Endodermal cell (in vitro differentiated cells): ENCODE measurements at regions not wholly inside any gene's neighbourhood (a gene's known extent, or its start where the extent isn't known, plus 50 kb on each side); places are given as distances from the start of the nearest gene placed in this dataset.

Experiments
- DNase-seq: peaks from one replicate; pipeline ENCODE4 v3.0.0-alpha.2; 2017
- H3K27ac ChIP-seq: 2 replicates; pipeline ENCODE4 v1.5.1; 2013; ENCODE audit warnings: mild to moderate bottlenecking, low read depth, low read length, moderate library complexity
- H3K27me3 ChIP-seq: 2 replicates; pipeline ENCODE4 v1.6.1; 2013; ENCODE audit warnings: mild to moderate bottlenecking, low read length, moderate library complexity; ENCODE audit not compliant: insufficient read depth, control insufficient read depth, poor library complexity, severe bottlenecking
- H3K36me3 ChIP-seq: 2 replicates; pipeline ENCODE4 v1.7.0; 2013; ENCODE audit warnings: mild to moderate bottlenecking, low read length, moderate library complexity; ENCODE audit not compliant: control insufficient read depth, insufficient read depth
- H3K4me1 ChIP-seq: one replicate; pipeline ENCODE4 v1.7.0; 2013; ENCODE audit warnings: low read length; ENCODE audit not compliant: control insufficient read depth, insufficient read depth
- H3K4me3 ChIP-seq: 2 replicates; pipeline ENCODE4 v1.5.1; 2013; ENCODE audit warnings: mild to moderate bottlenecking, low read length, moderate library complexity
- H3K9ac ChIP-seq: 2 replicates; pipeline ENCODE4 v1.6.1; 2013; ENCODE audit warnings: mild to moderate bottlenecking, low read length, moderate library complexity; ENCODE audit not compliant: poor library complexity, severe bottlenecking; ENCODE audit errors: extremely low read depth
- H3K9me3 ChIP-seq: 2 replicates; pipeline ENCODE4 v1.6.1; 2013; ENCODE audit warnings: mild to moderate bottlenecking, low read length, moderate library complexity; ENCODE audit not compliant: control insufficient read depth
- H3K27ac Mint-ChIP-seq: 2 replicates; pipeline ENCODE4 v1.8.0; 2020; ENCODE audit warnings: mixed read lengths
- H3K27me3 Mint-ChIP-seq: 2 replicates; pipeline ENCODE4 v1.8.0; 2021; ENCODE audit warnings: mild to moderate bottlenecking, mixed read lengths; ENCODE audit not compliant: insufficient read depth
- H3K36me3 Mint-ChIP-seq: 2 replicates; pipeline ENCODE4 v1.8.0; 2020; ENCODE audit warnings: low read depth, mixed read lengths
- H3K4me1 Mint-ChIP-seq: 2 replicates; pipeline ENCODE4 v1.8.0; 2020; ENCODE audit warnings: mixed read lengths
- H3K4me3 Mint-ChIP-seq: 2 replicates; pipeline ENCODE4 v1.8.0; 2020; ENCODE audit warnings: mild to moderate bottlenecking, moderate library complexity, mixed read lengths
- H3K9me3 Mint-ChIP-seq: 2 replicates; pipeline ENCODE4 v1.8.0; 2020; ENCODE audit warnings: mild to moderate bottlenecking, mixed read lengths
- WGBS, 2 experiments: methylation state at CpG; one replicate each; pipeline versions ENCODE4 v1.1.5 to v1.1.7; 2013; ENCODE audit warnings: missing lambda C conversion rate in 2 of 2, mixed read lengths in 1 of 2; ENCODE audit not compliant: insufficient coverage in 1 of 2, insufficient read length in 1 of 2; 5-methylcytosine and 5-hydroxymethylcytosine counted together
- TF ChIP-seq, protein P1 (sequence below): fragments of 200-600 bp; sonication (generic); conservative IDR thresholded peaks from 2 replicates; pipeline ENCODE4 v1.5.0; 2021; ENCODE audit warnings: antibody characterized with exemption, mild to moderate bottlenecking

DNA sequence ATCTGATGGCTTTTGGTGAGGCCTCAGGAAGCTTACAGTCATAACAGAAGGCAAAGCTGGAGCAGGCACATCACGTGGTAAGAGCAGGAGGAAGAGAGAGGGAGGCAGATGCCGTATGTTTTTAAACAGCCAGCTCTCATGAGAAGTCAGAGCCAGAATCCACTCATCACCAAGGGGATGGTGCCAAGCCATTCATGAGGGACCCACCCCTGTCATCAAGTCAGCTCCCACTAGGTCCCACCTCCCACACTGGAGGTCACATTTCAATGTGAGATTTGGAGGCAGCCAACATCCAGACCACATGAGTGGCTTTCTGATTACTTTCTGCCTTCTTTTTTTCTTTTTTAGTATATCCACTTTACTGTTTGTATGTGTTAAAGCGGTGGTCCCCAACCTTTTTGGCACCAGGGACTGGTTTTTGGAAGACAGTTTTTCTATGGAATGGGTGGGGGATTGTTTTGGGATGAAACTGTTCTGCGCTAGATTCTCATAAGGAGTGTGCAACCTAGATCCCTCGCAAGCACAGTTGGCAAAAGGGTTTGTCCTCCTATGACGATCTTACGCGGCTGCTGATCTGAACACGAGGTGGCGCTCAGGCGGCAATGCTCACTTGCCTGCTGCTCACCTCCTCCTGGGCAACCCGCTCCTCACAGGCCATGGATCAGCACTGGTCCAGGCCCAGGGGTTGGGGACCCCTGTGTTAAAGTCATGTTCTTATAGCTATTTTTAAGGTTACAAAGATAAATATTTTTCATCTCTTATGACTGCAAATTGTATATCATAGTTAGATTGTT lies 61.7 kb downstream of the SLIT2 start:
- Mint-ChIP-seq H3K36me3 (no peaks in the 10 kb centered on the region), H3K4me1 (peaks cover 3% of the 10 kb centered on the region)
- 57 to 89% methylated on average over 5 to 12 of the region's 12 CpGs for WGBS, 2 experiments

DNA sequence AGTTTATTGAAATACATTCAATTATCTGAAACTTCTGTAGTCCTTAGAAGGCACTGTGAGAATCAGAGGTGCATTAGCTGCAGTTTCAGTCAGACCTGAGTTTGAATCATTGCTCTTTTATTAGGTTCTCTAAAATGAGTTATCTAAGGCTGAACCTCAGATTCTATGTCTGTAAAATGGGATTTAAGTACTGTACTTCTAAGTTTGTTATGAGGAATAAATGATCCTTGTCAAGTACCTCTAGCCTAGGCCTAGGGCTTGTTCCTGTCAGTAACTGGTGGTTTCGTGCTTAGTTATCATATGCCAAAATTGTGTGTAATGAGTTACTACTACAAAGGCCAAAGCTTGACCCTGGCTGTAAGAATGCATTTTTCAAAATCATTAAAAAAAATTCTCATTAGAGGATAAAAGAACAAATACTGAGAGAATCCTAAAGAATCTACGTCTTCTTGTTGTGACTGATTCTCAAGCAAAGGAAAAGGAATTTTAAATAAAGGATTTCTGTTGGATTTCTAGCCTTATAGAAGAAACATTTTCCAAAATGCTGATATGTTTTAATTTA lies 65.8 kb downstream of the SLIT2 start:
- no peak overlapping the region for H3K27ac Mint-ChIP-seq
- no peak overlapping the region for H3K4me3 Mint-ChIP-seq
- peak overlapping the region; percentile 91 for H3K27ac ChIP-seq
- H3K27me3 ChIP-seq: peaks cover 21% of the 10 kb centered on the region
- H3K36me3 ChIP-seq: no peaks in the 10 kb centered on the region
- peaks cover 3% of the 10 kb centered on the region for H3K4me1 Mint-ChIP-seq
- TF ChIP-seq, protein P1, sequence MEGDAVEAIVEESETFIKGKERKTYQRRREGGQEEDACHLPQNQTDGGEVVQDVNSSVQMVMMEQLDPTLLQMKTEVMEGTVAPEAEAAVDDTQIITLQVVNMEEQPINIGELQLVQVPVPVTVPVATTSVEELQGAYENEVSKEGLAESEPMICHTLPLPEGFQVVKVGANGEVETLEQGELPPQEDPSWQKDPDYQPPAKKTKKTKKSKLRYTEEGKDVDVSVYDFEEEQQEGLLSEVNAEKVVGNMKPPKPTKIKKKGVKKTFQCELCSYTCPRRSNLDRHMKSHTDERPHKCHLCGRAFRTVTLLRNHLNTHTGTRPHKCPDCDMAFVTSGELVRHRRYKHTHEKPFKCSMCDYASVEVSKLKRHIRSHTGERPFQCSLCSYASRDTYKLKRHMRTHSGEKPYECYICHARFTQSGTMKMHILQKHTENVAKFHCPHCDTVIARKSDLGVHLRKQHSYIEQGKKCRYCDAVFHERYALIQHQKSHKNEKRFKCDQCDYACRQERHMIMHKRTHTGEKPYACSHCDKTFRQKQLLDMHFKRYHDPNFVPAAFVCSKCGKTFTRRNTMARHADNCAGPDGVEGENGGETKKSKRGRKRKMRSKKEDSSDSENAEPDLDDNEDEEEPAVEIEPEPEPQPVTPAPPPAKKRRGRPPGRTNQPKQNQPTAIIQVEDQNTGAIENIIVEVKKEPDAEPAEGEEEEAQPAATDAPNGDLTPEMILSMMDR: no peak
- no peaks in the 10 kb centered on the region for H3K9me3 ChIP-seq
- no peaks in the 10 kb centered on the region for H3K36me3 Mint-ChIP-seq
- no peaks in the 10 kb centered on the region for H3K4me1 ChIP-seq
- no peak overlapping the region for H3K4me3 ChIP-seq
- no peaks in the 10 kb centered on the region for H3K9me3 Mint-ChIP-seq
- no peak overlapping the region for H3K9ac ChIP-seq
- no peak for DNase-seq
- H3K27me3 Mint-ChIP-seq: peaks cover 46% of the 10 kb centered on the region
- WGBS, 2 experiments: 83 to 89% methylated on average over 1 to 2 of the region's 2 CpGs

More for the DNA sequence above, 61.7 kb downstream of the SLIT2 start:
- Histone ChIP-seq H3K4me3 (no peak overlapping the region), H3K4me1 (no peaks in the 10 kb centered on the region), H3K9me3 (no peaks in the 10 kb centered on the region), H3K9ac (no peak overlapping the region), H3K36me3 (no peaks in the 10 kb centered on the region), H3K27ac (no peak overlapping the region), H3K27me3 (peaks cover 16% of the 10 kb centered on the region)
- Mint-ChIP-seq H3K4me3 (no peak overlapping the region), H3K27me3 (peaks cover 39% of the 10 kb centered on the region), H3K9me3 (no peaks in the 10 kb centered on the region), H3K27ac (no peak overlapping the region)
- DNase-seq: peak; percentile 91
- TF ChIP-seq, protein P1: peak; percentile 87

DNA sequence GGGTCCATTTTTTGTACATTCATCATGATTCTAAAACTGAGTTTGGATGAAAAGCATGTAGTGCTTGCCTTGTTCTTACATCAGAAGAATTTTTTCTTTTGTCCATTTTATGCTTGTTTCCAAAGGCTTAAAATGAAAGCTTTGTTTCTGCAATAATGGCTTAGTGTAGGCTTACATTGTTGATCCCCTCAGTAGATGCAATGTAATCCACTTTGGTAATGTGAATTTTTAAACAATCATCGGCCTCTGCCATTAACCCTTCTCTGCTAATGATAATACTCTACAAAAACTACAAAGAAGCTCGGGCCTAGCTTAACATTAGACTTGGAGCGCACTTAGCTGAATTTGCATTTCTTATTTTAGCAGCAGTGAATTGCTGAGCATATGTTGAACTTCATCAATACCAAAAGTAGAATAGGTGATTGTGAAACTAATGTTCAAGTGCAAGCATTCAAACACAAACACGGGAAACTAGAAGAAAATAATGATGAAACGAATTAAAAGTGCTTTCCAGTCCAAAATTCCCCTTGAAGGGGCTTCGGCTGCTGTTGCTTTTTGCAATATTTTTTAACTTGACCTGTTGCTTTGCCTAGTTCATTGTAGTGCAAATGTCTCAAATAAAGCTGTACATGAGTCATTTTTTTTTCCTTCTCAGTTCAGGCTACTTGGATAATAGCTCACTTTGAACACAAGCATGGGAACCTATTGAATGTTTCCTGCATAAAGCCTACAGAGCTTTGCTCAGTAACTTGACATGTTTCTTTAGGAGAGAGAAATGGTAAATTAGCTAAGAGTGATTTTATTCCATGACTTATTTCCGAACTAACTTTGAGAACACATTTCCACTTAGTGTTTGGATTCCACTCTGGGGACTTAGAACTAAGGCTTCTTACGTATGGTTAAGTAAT lies 66.5 kb downstream of the SLIT2 start:
- H3K36me3 Mint-ChIP-seq: no peaks in the 10 kb centered on the region
- H3K9me3 Mint-ChIP-seq: no peaks in the 10 kb centered on the region
- H3K9ac ChIP-seq: no peak overlapping the region
- 75 to 93% methylated on average over 6 to 8 of the region's 8 CpGs for WGBS, 2 experiments
- H3K27ac ChIP-seq: peak overlapping the region; percentile 91
- H3K27me3 Mint-ChIP-seq: peaks cover 41% of the 10 kb centered on the region
- TF ChIP-seq, protein P1: no peak
- H3K36me3 ChIP-seq: no peaks in the 10 kb centered on the region
- no peak overlapping the region for H3K4me3 ChIP-seq
- peaks cover 3% of the 10 kb centered on the region for H3K4me1 Mint-ChIP-seq
- H3K27me3 ChIP-seq: peaks cover 21% of the 10 kb centered on the region
- no peaks in the 10 kb centered on the region for H3K9me3 ChIP-seq
- no peaks in the 10 kb centered on the region for H3K4me1 ChIP-seq
- H3K4me3 Mint-ChIP-seq: no peak overlapping the region
- no peak for DNase-seq
- H3K27ac Mint-ChIP-seq: no peak overlapping the region
